WERI-Rb-1 (cell line): ENCODE measurements at regions not wholly inside any gene's neighbourhood (a gene's known extent, or its start where the extent isn't known, plus 50 kb on each side); places are given as distances from the start of the nearest gene placed in this dataset.

Source experiments
- DNase-seq: peaks from one replicate; pipeline ENCODE4 v3.0.0-alpha.2; 2020
- H3K27ac ChIP-seq: fragments of 250-450 bp; sonication (Bioruptor Pico); 2 replicates; pipeline ENCODE4 v1.5.1; 2020; ENCODE audit warnings: mild to moderate bottlenecking, moderate library complexity
- H3K27me3 ChIP-seq: fragments of 250-450 bp; sonication (Bioruptor Pico); 2 replicates; pipeline ENCODE4 v1.5.1; 2021; ENCODE audit warnings: mild to moderate bottlenecking, low read depth, moderate library complexity; ENCODE audit not compliant: insufficient read depth, severe bottlenecking
- H3K36me3 ChIP-seq: fragments of 250-450 bp; sonication (Bioruptor Pico); 2 replicates; pipeline ENCODE4 v1.5.1; 2020; ENCODE audit warnings: mild to moderate bottlenecking, moderate library complexity
- H3K4me3 ChIP-seq: 2 replicates; pipeline ENCODE4 v1.5.1; 2011; ENCODE audit warnings: low read depth, mild to moderate bottlenecking, control low read depth, low read length
- H3K9me3 ChIP-seq: fragments of 250-450 bp; sonication (Bioruptor Pico); 2 replicates; pipeline ENCODE4 v1.5.1; 2021; ENCODE audit warnings: mild to moderate bottlenecking, moderate library complexity; ENCODE audit not compliant: severe bottlenecking
- TF ChIP-seq, protein P1 (sequence below): IDR thresholded peaks from 2 replicates; pipeline ENCODE4 v1.5.1; 2011; ENCODE audit warnings: low read depth, mild to moderate bottlenecking, control low read depth, inconsistent platforms, low read length

DNA sequence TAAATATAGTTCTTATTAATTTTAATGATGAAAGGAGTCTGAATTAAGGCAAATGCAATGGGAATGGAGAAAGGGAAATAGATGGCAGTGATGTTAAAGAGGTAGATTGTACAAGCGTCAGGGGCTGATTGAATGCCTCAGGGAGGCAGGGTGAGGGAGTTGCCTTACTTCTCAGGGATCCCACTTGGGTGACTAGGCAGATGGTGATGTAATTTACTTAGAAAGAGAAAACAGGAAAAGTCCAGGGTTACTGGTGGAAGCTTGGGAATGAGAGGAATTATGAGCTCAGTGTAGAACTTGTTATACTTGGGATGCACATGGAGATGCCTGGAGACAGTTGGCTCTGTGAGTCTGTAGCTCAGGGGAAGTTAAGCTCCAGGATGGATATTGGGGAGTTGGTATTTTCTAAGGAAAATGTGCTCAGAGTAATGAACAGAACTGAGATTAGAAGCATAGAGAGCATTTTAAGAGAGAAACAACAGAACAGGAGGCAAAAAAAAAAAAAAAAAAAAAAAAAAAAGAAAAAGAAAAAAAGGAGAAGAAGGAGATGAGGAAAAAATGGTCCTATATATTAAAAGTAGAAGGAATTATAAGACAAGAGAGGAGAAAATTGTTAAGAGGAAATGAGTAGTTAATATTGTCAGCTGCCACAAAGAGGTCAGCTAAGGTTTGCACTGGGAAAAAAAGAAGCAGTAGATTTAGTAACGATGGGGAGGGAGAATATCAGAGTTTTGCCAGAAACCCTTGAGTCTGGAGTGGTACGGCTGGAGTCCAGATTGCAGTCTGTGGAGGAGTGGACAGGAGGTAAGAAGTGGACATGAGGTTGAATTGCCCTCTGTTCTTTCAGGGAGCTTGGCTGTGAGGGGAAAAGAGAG, 88.0 kb upstream of the ELL2 start:
- Histone ChIP-seq H3K36me3 (no peaks in the 10 kb centered on the region), H3K27ac (no peak overlapping the region), H3K9me3 (no peaks in the 10 kb centered on the region), H3K4me3 (no peak overlapping the region), H3K27me3 (no peaks in the 10 kb centered on the region)
- no peak for DNase-seq
- TF ChIP-seq, protein P1, sequence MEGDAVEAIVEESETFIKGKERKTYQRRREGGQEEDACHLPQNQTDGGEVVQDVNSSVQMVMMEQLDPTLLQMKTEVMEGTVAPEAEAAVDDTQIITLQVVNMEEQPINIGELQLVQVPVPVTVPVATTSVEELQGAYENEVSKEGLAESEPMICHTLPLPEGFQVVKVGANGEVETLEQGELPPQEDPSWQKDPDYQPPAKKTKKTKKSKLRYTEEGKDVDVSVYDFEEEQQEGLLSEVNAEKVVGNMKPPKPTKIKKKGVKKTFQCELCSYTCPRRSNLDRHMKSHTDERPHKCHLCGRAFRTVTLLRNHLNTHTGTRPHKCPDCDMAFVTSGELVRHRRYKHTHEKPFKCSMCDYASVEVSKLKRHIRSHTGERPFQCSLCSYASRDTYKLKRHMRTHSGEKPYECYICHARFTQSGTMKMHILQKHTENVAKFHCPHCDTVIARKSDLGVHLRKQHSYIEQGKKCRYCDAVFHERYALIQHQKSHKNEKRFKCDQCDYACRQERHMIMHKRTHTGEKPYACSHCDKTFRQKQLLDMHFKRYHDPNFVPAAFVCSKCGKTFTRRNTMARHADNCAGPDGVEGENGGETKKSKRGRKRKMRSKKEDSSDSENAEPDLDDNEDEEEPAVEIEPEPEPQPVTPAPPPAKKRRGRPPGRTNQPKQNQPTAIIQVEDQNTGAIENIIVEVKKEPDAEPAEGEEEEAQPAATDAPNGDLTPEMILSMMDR, result no peak

DNA sequence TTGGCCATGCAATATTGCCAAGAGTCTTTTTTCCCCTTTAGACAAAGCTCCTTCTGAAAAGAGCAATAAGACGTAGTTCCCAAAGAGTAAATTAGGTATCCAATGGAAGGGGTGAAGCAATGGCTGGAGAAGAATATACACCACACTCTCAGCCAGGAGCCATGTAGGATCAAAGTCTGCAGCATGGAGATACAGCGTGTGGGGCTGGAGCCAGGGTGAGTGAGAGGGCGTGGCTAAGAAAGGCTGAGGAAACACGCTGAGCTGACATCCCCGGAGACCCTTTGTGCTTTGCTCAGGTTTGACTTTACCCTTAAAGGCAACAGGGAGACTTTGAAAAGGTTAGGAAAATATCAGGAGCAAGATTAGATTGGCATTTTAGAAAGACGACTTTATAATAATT, 87.1 kb upstream of the ELL2 start:
- DNase-seq, result no peak
- no peaks in the 10 kb centered on the region for H3K9me3 ChIP-seq
- no peaks in the 10 kb centered on the region for H3K27me3 ChIP-seq
- H3K36me3 ChIP-seq, result no peaks in the 10 kb centered on the region
- H3K4me3 ChIP-seq, result no peak overlapping the region
- no peak overlapping the region for H3K27ac ChIP-seq
- TF ChIP-seq, protein P1, result no peak

DNA sequence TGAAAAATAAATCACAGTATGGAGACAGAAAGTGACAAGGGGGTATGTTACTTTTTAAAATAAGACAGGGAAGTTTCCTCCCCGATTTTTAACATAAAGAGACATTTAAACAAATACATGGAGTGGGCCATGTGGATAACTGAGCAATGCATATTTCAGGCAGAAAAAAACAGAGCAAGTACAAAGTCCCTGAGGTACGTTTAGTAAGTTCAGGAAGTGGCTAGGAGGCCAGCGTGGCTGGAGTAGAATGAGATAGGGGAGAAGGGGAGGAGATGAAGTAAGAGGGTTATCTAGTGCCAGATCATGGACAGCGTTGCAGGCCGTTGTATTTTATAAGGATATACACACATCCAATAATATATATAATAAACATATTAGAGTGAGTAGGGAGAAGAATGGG, 84.2 kb upstream of the ELL2 start:
- no peak for DNase-seq
- Histone ChIP-seq H3K27me3 (no peaks in the 10 kb centered on the region), H3K9me3 (no peaks in the 10 kb centered on the region), H3K27ac (no peak overlapping the region), H3K36me3 (no peaks in the 10 kb centered on the region), H3K4me3 (no peak overlapping the region)
- TF ChIP-seq, protein P1, result no peak

DNA sequence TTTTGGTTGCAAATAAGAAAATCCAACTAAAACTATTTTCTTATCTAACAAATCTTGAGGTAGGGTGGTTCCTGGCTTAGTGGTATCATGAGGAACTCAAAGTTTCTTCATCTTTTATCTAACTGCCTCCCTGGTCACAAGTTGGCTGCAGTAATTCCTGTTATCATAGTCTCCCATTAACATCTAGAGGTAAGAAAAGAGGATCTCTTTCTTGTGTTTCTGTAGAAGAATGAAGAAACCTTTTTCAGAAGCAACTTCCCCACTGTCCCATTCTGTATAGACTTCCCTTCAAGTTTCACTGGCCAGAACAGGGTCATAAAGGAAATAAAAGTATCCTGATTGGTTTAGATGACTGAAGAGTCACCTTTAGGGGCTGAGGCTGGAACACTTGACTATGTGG, 81.8 kb upstream of the ELL2 start:
- DNase-seq, result no peak
- TF ChIP-seq, protein P1, result no peak
- Histone ChIP-seq H3K27ac (no peak overlapping the region), H3K27me3 (no peaks in the 10 kb centered on the region), H3K9me3 (no peaks in the 10 kb centered on the region), H3K4me3 (no peak overlapping the region), H3K36me3 (no peaks in the 10 kb centered on the region)

DNA sequence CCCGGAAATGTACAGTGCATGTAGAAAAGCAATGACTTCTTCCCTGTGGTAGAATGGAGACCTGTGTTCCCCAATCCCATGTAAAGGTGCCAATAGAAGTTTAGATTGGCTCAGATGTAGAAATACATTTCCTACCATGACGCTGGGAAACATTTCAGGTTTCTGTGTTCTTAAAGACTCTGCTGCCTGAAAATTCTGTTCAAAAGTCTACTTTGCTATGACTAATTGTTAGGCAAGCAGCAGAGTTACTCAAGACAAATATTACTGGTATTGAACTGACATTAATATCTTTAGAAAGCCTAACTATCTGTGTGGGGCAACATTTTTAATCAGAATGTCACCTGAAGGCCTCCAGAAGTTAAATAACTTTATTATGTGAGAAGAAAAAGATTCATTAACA, 75.5 kb upstream of the ELL2 start:
- no peak for DNase-seq
- Histone ChIP-seq H3K4me3 (no peak overlapping the region), H3K9me3 (no peaks in the 10 kb centered on the region), H3K27me3 (no peaks in the 10 kb centered on the region), H3K27ac (no peak overlapping the region), H3K36me3 (no peaks in the 10 kb centered on the region)
- TF ChIP-seq, protein P1, result no peak

DNA sequence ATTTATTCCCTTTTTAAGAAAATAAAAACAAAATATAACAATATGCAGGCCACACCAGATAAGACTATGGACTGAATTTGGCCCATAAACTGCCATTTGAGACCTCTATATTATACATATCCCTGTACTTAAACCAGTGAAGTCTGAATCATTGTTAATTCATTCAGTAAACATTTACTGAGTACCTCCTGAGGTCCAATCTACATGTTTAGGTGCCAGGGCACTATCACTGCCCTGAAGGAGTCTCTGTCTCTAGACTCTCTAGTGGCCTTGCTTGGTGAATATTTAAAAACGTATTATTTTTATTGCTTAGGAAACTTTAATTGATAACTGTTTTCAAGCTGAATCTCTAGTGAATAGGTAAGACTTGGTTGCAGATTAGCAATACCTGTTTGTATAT, 74.7 kb upstream of the ELL2 start:
- TF ChIP-seq, protein P1, result no peak
- no peaks in the 10 kb centered on the region for H3K9me3 ChIP-seq
- H3K4me3 ChIP-seq, result no peak overlapping the region
- no peaks in the 10 kb centered on the region for H3K36me3 ChIP-seq
- H3K27me3 ChIP-seq, result no peaks in the 10 kb centered on the region
- no peak for DNase-seq
- no peak overlapping the region for H3K27ac ChIP-seq
